GM21447 (cell line): ENCODE measurements at regions not wholly inside any gene's neighbourhood (a gene's known extent, or its start where the extent isn't known, plus 50 kb on each side); places are given as distances from the start of the nearest gene placed in this dataset.

Experiments used
- ATAC-seq: cut with Tn5 transposase; IDR thresholded peaks from one replicate; pipeline ENCODE4 v1.9.1; 2021; ENCODE audit not compliant: unreplicated experiment

DNA sequence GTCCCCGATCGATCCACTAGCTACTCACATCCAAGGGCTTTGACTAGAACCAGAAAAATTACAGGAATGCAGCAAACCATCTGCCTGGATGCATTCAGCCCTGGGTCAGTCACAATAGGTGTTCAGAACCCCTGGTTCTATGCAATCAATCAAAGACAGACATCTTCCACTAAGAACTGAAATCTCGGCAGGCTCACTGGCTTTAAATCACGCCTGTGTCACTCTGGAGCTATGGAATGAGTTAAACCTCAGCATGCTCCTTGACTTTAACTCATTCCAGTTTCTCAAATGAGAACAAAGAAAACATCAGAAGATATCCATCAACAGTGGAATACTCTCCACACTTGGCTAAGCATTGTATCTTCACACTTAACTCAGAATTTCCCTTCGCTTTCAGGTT is 68.1 kb upstream of the SPTBN1 start:
- ATAC-seq: no peak

DNA sequence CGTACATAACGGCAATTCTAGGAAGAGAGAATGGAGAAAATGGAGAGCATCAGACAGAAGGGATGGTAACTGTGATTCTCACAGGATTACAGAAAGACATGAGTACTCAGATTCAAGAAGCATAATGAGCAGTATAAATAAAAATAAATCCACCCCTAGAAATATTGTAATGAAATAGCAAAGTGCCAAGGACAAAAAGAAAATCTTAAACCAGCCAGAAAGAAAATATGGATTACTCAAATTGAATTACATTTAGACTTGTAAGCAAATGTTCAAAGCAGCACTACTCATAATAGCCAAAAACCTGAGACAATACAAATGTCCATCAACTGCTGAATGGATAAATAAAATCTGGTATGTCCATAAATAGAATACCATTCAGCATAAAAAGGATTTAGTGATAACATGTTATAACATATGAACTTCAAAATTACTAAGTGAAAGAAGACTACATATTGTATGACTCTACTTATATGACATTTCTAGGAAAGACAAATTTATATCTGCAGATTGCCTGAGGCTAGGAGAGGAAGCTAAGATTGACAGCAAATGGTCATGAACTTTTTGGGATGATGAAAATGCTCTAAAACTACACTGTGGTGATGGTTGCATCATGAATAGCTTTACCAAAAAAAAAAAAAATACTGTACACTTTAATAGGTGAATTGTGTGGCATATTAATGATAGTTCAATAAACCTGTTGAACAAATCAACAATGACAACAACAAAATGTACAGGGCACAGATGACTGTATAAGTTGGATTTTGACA is 63.4 kb upstream of the SPTBN1 start:
- ATAC-seq: no peak

DNA sequence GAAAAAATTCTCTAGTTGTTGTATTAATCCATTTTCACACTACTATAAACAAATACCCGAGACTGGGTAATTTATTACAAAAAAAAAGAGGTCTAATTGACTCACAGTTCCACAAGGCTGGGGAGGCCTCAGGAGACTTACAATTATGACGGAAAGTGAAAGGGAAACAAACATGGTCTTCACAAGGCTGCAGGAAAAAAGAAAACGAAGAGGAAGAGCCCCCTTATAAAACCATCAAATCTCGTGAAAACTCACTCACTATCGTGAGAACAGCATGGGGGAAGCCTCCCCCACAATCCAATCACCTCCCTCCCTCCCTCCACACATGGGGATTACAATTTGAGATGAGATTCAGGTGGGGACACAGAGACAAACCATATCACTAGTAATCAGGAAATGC is 61.7 kb upstream of the SPTBN1 start:
- ATAC-seq: peak; percentile 84

DNA sequence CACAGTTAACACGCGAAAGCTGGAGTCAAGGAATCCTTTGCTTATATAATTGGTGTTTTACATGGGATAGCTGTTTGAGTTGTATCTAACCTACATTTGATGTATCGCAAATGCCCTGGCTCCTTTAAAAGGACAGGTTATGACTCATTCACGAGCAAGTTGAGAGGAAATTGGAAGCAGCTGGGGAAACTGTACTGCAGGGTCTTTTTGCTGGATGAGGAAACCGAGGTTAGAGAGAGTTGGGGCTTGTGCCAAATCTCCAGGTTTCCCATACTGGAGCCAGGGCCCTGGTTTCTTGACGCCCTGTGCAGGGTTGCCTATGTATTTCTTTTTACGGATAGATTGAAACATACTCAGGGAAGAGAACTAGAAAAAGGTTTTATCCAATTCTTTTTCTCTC is 60.0 kb upstream of the SPTBN1 start:
- ATAC-seq: no peak

DNA sequence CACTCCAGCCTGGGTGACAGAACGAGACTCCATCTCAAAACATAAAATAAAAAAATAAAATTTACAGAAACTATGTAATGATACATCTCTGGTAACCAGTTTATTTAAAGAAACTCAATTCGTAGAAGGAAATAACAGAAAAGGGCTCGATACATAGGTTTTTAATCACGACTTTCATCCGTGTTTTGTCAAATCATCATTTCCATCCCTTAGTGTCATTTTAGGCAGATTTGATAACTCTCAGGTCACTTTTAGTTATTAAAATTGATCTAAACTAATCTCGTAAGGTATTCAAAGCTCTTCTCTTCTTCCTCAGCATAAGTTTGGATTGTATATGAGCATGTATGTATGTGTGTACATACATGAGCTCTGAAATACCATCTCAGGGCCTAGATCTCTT is 59.3 kb upstream of the SPTBN1 start:
- ATAC-seq: no peak

DNA sequence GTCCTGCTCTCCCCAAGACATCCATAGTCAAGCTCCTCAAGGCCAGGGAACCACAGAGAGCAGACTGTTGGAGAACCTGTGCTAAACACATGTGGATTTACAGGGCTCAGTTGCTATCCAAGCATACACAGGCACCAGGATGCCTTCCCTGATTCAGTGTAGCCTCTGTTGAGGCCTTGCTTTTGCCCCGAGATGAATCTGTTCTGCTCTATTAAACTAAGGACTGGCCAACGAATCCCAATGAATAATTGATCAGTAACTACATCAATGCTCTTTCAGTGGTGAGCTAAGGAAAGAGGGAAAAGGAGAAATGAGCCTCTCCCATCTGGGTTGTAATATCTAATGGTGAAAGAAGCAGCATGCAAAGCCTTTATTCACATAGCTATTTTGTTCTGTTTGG is 58.7 kb upstream of the SPTBN1 start:
- no peak for ATAC-seq

DNA sequence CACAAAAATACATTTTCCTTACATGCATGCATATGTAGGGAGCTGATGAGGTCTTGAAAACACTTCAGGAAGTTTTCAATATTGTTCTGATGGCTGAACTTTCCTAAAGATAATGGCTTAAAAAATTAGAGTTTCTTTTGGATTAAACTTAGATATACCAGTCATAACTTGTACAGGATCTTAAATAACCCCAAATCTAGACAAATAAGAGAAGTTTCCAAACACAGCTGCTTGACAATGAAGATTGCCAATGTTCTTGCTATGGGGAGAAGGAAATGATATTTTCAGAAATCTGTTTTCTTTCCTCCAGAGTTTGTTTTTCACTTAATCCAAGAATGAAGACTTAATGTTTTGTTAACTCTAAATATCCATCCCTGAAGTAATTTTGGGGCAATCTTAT is 54.6 kb upstream of the SPTBN1 start:
- ATAC-seq: no peak

DNA sequence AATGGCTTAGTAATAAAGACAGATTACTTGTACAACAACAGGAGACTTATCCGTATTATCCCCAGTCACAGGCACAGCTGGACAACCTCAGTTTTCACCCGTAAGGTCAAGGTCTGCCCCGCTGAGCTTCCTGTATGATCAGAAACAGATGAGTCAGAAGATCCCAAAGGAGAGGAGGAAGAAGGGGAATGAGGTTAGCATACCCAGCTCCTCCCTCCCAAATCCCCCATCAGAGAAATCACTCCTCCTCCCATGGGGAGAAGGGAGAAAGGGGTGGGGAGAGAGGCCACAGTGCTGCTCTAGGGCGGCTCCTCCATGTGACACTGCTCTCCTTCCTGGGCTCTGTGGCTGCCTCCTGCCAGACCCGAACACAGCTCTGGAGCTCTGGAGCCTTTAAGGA is 53.8 kb upstream of the SPTBN1 start:
- ATAC-seq: no peak

DNA sequence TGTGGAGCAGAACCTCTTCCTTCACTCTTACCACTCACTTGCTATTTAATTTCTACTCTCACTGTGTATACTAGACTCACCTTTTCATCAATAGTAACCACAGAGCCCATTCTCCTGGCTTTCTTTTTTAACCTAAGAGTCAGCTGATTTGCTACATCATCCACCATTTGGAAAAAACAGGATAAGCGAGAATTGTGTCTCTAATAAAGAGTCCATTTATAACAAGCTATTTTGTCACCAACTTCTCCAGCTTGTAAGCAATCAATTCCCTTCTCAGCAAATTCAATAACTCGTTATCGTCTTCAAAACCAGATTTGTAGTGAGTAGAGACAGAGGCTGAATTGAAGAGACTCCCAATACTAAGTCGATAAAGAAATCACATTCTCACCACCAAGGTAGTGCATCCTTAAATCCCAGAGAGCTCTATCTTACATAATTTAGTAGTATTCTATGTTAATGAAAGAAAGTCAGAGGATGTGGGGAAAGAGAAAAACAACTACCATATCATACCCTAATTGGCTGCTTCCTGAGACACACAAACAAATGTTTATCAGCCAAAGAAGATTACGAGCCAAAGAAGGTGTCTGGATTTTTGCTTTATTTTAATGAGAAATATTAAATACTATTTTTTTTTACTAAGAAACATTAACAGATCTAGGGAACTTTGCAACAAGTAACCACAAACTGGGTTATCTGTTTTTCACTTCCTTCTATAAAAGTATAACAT is 52.5 kb upstream of the SPTBN1 start:
- no peak for ATAC-seq

DNA sequence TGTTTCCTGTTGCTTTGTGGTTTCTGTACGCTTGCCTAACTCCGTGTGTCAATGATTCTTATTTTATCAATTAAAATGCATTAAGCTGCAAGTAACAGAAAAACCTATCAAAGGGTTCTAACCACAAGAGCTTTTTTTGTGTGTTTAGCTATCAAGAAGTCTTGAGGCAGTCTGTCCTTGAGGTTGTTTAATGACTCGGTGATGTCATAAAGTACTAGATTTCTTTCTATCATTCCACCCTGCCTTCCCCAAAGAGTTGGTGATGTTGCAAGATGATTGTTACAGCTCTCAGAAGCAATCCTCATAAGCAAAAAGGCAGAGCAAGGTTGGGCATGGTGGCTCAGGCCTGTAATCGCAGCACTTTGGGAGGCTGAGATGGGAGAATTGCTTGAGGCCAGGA is 51.9 kb upstream of the SPTBN1 start:
- no peak for ATAC-seq

DNA sequence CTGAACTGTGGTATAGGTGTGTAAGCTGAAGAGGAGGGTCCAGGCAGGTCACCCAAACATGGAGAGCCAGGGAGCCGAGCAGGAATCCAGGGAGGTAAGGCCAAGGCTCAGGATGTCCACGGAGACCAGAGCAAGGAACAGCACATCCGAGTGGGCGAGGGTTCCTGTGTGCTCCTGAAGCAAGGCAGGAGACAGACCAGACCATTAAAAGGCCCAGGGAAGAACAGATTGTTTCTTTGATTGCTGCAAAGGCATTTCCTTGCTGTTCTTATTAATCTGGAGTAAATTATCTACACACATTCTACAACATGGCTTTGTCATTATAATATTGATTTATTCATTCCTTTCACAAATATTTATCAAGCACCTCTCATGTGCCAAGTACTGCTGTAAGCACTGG is 50.1 kb upstream of the SPTBN1 start:
- ATAC-seq: no peak
